Lower lobe of right lung (tissue), 2 donors: ENCODE measurements at regions not wholly inside any gene's neighbourhood (a gene's known extent, or its start where the extent isn't known, plus 50 kb on each side); places are given as distances from the start of the nearest gene placed in this dataset.

ENCODE experiments used
- ATAC-seq, 2 donors: fragments of 200-7000 bp; cut with Tn5 transposase; one replicate each; pipeline ENCODE4 v1.9.1; 2020 to 2022; ENCODE audit warnings: mild to moderate bottlenecking in 2 of 2, moderate library complexity in 2 of 2
- DNase-seq: peaks from one replicate; pipeline ENCODE4 v3.0.0-alpha.2; 2020
- H3K27ac ChIP-seq: fragments of 200-600 bp; one replicate; pipeline ENCODE4 v1.8.0; 2022
- H3K27me3 ChIP-seq: fragments of 200-600 bp; one replicate; pipeline ENCODE4 v1.8.0; 2022; ENCODE audit warnings: low read depth
- H3K36me3 ChIP-seq: fragments of 200-600 bp; one replicate; pipeline ENCODE4 v1.8.0; 2022; ENCODE audit warnings: mild to moderate bottlenecking
- H3K4me1 ChIP-seq: fragments of 200-600 bp; one replicate; pipeline ENCODE4 v1.8.0; 2022
- H3K4me3 ChIP-seq: fragments of 200-600 bp; one replicate; pipeline ENCODE4 v1.8.0; 2022; ENCODE audit warnings: mild to moderate bottlenecking
- H3K9me3 ChIP-seq: fragments of 200-600 bp; one replicate; pipeline ENCODE4 v1.8.0; 2022
- intact Hi-C: fragments of 100-400 bp; cut with DNase I; formaldehyde crosslinking; loops from one replicate; pipeline ENCODE4 v1.11.0; 2022
- TF ChIP-seq, protein P1 (sequence below): fragments of 200-600 bp; IDR thresholded peaks from one replicate; pipeline ENCODE4 v1.8.0; 2022; ENCODE audit warnings: antibody characterized with exemption, mild to moderate bottlenecking
- donor health status: DM: no; HTN: yes; CAD: no; lungs with severe emphysema.

GRCh38 chr22:20637750-20638506 lies 130.5 kb downstream of the MED15 start:
- Histone ChIP-seq H3K4me3 (no peak overlapping the region), H3K27me3 (no peaks in the 10 kb centered on the region), H3K9me3 (no peaks in the 10 kb centered on the region), H3K27ac (no peak overlapping the region), H3K36me3 (no peaks in the 10 kb centered on the region), H3K4me1 (no peaks in the 10 kb centered on the region)
- DNase-seq (no peak), ATAC-seq (no peak)
- intact Hi-C loops: no loop called here
- TF ChIP-seq, protein P1, sequence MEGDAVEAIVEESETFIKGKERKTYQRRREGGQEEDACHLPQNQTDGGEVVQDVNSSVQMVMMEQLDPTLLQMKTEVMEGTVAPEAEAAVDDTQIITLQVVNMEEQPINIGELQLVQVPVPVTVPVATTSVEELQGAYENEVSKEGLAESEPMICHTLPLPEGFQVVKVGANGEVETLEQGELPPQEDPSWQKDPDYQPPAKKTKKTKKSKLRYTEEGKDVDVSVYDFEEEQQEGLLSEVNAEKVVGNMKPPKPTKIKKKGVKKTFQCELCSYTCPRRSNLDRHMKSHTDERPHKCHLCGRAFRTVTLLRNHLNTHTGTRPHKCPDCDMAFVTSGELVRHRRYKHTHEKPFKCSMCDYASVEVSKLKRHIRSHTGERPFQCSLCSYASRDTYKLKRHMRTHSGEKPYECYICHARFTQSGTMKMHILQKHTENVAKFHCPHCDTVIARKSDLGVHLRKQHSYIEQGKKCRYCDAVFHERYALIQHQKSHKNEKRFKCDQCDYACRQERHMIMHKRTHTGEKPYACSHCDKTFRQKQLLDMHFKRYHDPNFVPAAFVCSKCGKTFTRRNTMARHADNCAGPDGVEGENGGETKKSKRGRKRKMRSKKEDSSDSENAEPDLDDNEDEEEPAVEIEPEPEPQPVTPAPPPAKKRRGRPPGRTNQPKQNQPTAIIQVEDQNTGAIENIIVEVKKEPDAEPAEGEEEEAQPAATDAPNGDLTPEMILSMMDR: no peak

DNA sequence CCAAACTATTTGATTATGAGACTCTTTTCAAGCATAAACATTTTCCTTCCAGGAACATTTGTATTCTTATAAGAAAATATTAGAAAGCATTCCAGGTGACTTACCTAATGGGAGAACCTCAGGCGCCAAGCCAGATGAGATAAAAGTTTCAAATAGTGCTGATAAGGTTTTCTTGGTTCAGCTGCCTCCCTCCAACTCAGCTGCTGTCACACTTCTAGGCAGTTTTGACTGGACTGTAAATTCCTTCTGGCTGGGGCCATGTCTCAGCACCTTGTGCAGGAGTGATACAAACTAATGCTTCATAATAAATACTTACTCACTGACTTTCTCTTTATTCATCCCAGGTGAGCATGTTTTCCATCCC lies 131.1 kb downstream of the MED15 start:
- DNase-seq (no peak), ATAC-seq (no peak)
- Histone ChIP-seq H3K27ac (no peak overlapping the region), H3K9me3 (no peaks in the 10 kb centered on the region), H3K27me3 (no peaks in the 10 kb centered on the region), H3K36me3 (no peaks in the 10 kb centered on the region), H3K4me3 (no peak overlapping the region), H3K4me1 (no peaks in the 10 kb centered on the region)
- intact Hi-C loops: no loop called here
- TF ChIP-seq, protein P1: no peak

- TF ChIP-seq, protein P1: no peak
- Histone ChIP-seq H3K27ac (no peak overlapping the region), H3K4me1 (no peaks in the 10 kb centered on the region), H3K27me3 (no peaks in the 10 kb centered on the region), H3K9me3 (no peaks in the 10 kb centered on the region), H3K4me3 (no peak overlapping the region), H3K36me3 (no peaks in the 10 kb centered on the region)
- intact Hi-C loops: no loop called here
- DNase-seq: no peak
- ATAC-seq: no peak
These were observed 131.9 kb downstream of the MED15 start for GRCh38 chr22:20639343-20639742.

DNA sequence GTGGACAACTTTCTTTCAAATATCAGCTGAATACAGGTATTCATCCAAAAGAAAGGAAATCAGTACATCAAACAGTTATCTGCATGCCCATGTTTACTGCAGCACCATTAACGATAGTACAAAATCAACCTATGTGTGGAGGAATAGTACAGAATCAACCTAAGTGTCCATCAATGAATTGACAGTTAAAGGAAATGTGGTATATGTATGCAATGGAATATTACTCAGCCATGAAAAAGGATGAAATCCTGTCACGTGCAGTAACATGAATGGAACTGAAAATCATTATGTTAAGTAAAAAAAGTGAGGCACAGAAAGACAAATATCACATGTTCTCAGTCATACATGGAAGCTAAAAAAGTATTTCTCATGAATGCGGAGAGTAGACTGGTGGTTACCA lies 132.3 kb downstream of the MED15 start:
- Histone ChIP-seq H3K9me3 (no peaks in the 10 kb centered on the region), H3K4me1 (no peaks in the 10 kb centered on the region), H3K4me3 (no peak overlapping the region), H3K27me3 (no peaks in the 10 kb centered on the region), H3K36me3 (no peaks in the 10 kb centered on the region), H3K27ac (no peak overlapping the region)
- intact Hi-C loops: no loop called here
- ATAC-seq (no peak), DNase-seq (no peak)
- TF ChIP-seq, protein P1: no peak

- H3K4me3 ChIP-seq: no peak overlapping the region
- H3K27me3 ChIP-seq: no peaks in the 10 kb centered on the region
- DNase-seq (no peak), ATAC-seq (no peak)
- H3K27ac ChIP-seq: no peak overlapping the region
- intact Hi-C loops: no loop called here
- no peaks in the 10 kb centered on the region for H3K4me1 ChIP-seq
- no peaks in the 10 kb centered on the region for H3K36me3 ChIP-seq
- TF ChIP-seq, protein P1: no peak
- H3K9me3 ChIP-seq: no peaks in the 10 kb centered on the region
These were observed 132.6 kb upstream of the SERPIND1 start for GRCh38 chr22:20641198-20641892.
